ENCODE measurements at regions not wholly inside any gene's neighbourhood (a gene's known extent, or its start where the extent isn't known, plus 50 kb on each side); places are given as distances from the start of the nearest gene placed in this dataset.

DNA sequence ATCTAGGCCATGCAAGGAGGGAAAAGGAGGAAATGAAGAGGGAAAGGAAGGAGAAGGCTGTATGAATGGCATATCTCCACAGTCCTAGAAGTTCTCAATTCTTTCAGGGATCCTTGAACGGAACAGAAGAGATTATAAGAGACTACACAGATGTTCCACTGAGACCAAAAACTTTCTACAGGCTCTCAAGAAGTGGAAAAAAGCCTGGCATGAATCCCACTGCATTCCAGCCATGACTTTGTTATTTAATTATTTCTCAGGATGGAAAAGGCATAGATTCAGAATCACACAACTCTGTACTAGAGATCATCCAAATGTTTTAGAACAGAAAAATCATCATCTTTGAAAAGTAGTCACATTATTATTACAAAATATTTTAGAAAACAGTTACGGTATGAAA is 131.7 kb upstream of the CDH20 start:
- H3K56ac ChIP-seq (ENCODE audit: extremely low read depth, insufficient read depth, low read length): no peak overlapping the region
- H3K4me3 ChIP-seq (ENCODE audit: insufficient read depth, low read depth, low read length): no peak overlapping the region
- H3K9ac ChIP-seq (ENCODE audit: low read depth, low read length): no peak overlapping the region
- no peak overlapping the region for H3K14ac ChIP-seq (replicated peaks; ENCODE audit: low read depth, low read length)
- no peak overlapping the region for H2BK5ac ChIP-seq (ENCODE audit: low read depth, low read length, poor library complexity, severe bottlenecking)
- H4K91ac ChIP-seq (ENCODE audit: insufficient read depth, low read depth, low read length): no peak overlapping the region
- no peaks in the 10 kb centered on the region for H3K4me1 ChIP-seq (ENCODE audit: control insufficient read depth, insufficient read depth, low read length)
- intact Hi-C loops (cut with micrococcal nuclease): no loop called here
- ATAC-seq (ENCODE audit: low read depth): no peak
- no peak overlapping the region for H2AK5ac ChIP-seq (ENCODE audit: low read depth, low read length)
- no peaks in the 10 kb centered on the region for H3K36me3 ChIP-seq (ENCODE audit: control insufficient read depth, insufficient read depth, low read length)
- no peak for TF ChIP-seq CHD1 (IDR thresholded peaks at IDR 0.05; ENCODE audit: low read depth, low read length)
- TF ChIP-seq RAD21 (IDR thresholded peaks at IDR 0.05; ENCODE audit: low read length): no peak
- TF ChIP-seq POLR2A (IDR thresholded peaks at IDR 0.05; ENCODE audit: low read depth, low read length): no peak
- no peak for TF ChIP-seq RFX5 (IDR thresholded peaks at IDR 0.05; ENCODE audit: low read depth, low read length)
- TF ChIP-seq CEBPB (IDR thresholded peaks at IDR 0.05; ENCODE audit: low read depth, low read length): no peak
- TF ChIP-seq NFE2L2 (IDR thresholded peaks at IDR 0.05; ENCODE audit: low read depth, low read length): no peak
- TF ChIP-seq MAZ (IDR thresholded peaks at IDR 0.05; ENCODE audit: borderline replicate concordance, low read depth, low read length): no peak
- TF ChIP-seq BHLHE40 (IDR thresholded peaks at IDR 0.05; ENCODE audit: low read depth, low read length): no peak
- no peaks in the 10 kb centered on the region for H3K27me3 ChIP-seq (ENCODE audit: control insufficient read depth, insufficient read depth, low read length)
- no peak overlapping the region for H3K4ac ChIP-seq (ENCODE audit: low read depth, low read length)
- H2BK120ac ChIP-seq (ENCODE audit: low read depth, low read length): no peak overlapping the region
- dilution Hi-C loops (cut with HindIII; ENCODE audit: low sequenced_read_pairs, unreplicated experiment): no loop called here
- H4K5ac ChIP-seq (ENCODE audit: low read depth, low read length): no peak overlapping the region
- H2BK15ac ChIP-seq (ENCODE audit: low read depth, low read length): no peak overlapping the region
- CTCF ChIA-PET: no interaction called here
- H4K20me1 ChIP-seq (ENCODE audit: insufficient read depth, low read length): no peaks in the 10 kb centered on the region
- no peak overlapping the region for H2BK20ac ChIP-seq (ENCODE audit: low read depth, low read length)
- WGBS, 2 experiments (ENCODE audit: extremely low coverage in 2 of 2, insufficient read length in 1 of 2): no CpG with 5 or more reads among the region's 2 CpGs
- POLR2A ChIA-PET (ENCODE audit: unreplicated experiment): no interaction called here
- no peak overlapping the region for H2AK9ac ChIP-seq (replicated peaks; ENCODE audit: low read depth, low read length, poor library complexity)
- no TSS peak for BruUV-seq (replicated peaks)
- H3K9me3 ChIP-seq (ENCODE audit: control insufficient read depth, insufficient read depth, low read length): no peaks in the 10 kb centered on the region
- H3K4me2 ChIP-seq (ENCODE audit: low read depth, low read length): no peak overlapping the region
- H3K23ac ChIP-seq (ENCODE audit: low read depth, low read length): no peak overlapping the region
- no peak overlapping the region for H3K18ac ChIP-seq (ENCODE audit: low read depth, low read length)
- H3K9me1 ChIP-seq (ENCODE audit: insufficient read depth, low read length): no peaks in the 10 kb centered on the region
- in situ Hi-C loops (cut with MboI; ENCODE audit: low sequenced_read_pairs): no loop called here
- no peaks in the 10 kb centered on the region for H3K79me1 ChIP-seq (ENCODE audit: low read depth in 1 of 2, low read length in 2 of 2)
- no peak overlapping the region for H4K8ac ChIP-seq (ENCODE audit: low read depth in 2 of 2, low read length in 2 of 2)
- DNase-seq: no peak
- H2AFZ ChIP-seq (replicated peaks; ENCODE audit: low read length, poor library complexity): no peak overlapping the region
- no peak overlapping the region for H3K27ac ChIP-seq (ENCODE audit: insufficient read depth, low read length)

Data from IMR-90 (cell line).